Smooth muscle cell (in vitro differentiated cells): ENCODE measurements at regions not wholly inside any gene's neighbourhood (a gene's known extent, or its start where the extent isn't known, plus 50 kb on each side); places are given as distances from the start of the nearest gene placed in this dataset.

Source experiments
- DNase-seq: peaks from one replicate; lab custom pipeline; 2025; ENCODE audit not compliant: unreplicated experiment; lab: John Stamatoyannopoulos, UW
- H2AFZ ChIP-seq: fragments of 200-600 bp; sonication (generic); 2 replicates; pipeline ENCODE4 v1.6.0; 2016; ENCODE audit warnings: antibody characterized with exemption, low read depth, mild to moderate bottlenecking
- H3F3A ChIP-seq: fragments of 200-600 bp; sonication (generic); 2 replicates; pipeline ENCODE4 v1.6.0; 2017; ENCODE audit warnings: antibody characterized with exemption, low read depth
- H3K27ac ChIP-seq: fragments of 200-600 bp; sonication (generic); 2 replicates; pipeline ENCODE4 v1.5.1; 2016; ENCODE audit warnings: low read depth, mild to moderate bottlenecking
- H3K27me3 ChIP-seq: fragments of 200-600 bp; sonication (generic); 2 replicates; pipeline ENCODE4 v1.6.1; 2016; ENCODE audit warnings: low read depth, mild to moderate bottlenecking
- H3K36me3 ChIP-seq: fragments of 200-600 bp; sonication (generic); 2 replicates; pipeline ENCODE4 v1.5.1; 2016; ENCODE audit warnings: low read depth
- H3K4me1 ChIP-seq: fragments of 200-600 bp; sonication (generic); 2 replicates; pipeline ENCODE4 v1.5.1; 2016; ENCODE audit warnings: low read depth
- H3K4me2 ChIP-seq: fragments of 200-600 bp; sonication (generic); 2 replicates; pipeline ENCODE4 v1.6.0; 2016; ENCODE audit warnings: mild to moderate bottlenecking
- H3K4me3 ChIP-seq: fragments of 200-600 bp; sonication (generic); 2 replicates; pipeline ENCODE4 v1.5.1; 2016; ENCODE audit warnings: mild to moderate bottlenecking
- H3K79me2 ChIP-seq: fragments of 200-600 bp; sonication (generic); 2 replicates; pipeline ENCODE4 v1.6.0; 2016; ENCODE audit warnings: low read depth, mild to moderate bottlenecking
- H3K9ac ChIP-seq: fragments of 200-600 bp; sonication (generic); 2 replicates; pipeline ENCODE4 v1.6.0; 2016; ENCODE audit warnings: low read depth
- H3K9me3 ChIP-seq: fragments of 200-600 bp; sonication (generic); replicated peaks from 2 replicates; pipeline ENCODE4 v1.5.1; 2016; ENCODE audit warnings: low read depth
- H4K20me1 ChIP-seq: fragments of 200-600 bp; sonication (generic); 2 replicates; pipeline ENCODE4 v1.6.0; 2016; ENCODE audit warnings: low read depth
- CTCF ChIP-seq: fragments of 200-600 bp; sonication (generic); IDR thresholded peaks from 2 replicates; pipeline ENCODE4 v1.5.1; 2017; ENCODE audit warnings: borderline replicate concordance, mild to moderate bottlenecking, antibody characterized with exemption; ENCODE audit not compliant: insufficient read depth, poor library complexity, severe bottlenecking
- WGBS: methylation state at CpG from one replicate; pipeline ENCODE4 v1.1.7; 2016; ENCODE audit warnings: low lambda C conversion rate; 5-methylcytosine and 5-hydroxymethylcytosine counted together

- Histone ChIP-seq H3K4me1 (no peaks in the 10 kb centered on the region), H2AFZ (no peak overlapping the region), H3K9me3 (no peaks in the 10 kb centered on the region), H3K4me3 (no peak overlapping the region), H3K36me3 (no peaks in the 10 kb centered on the region), H4K20me1 (no peaks in the 10 kb centered on the region), H3K9ac (no peak overlapping the region), H3K27me3 (peaks cover 47% of the 10 kb centered on the region), H3K27ac (no peak overlapping the region), H3K79me2 (no peaks in the 10 kb centered on the region), H3K4me2 (no peak overlapping the region), H3F3A (no peaks in the 10 kb centered on the region)
- 27% methylated on average over 4 of the region's 4 CpGs for WGBS
- TF ChIP-seq CTCF, result peak; percentile 15
- no peak for DNase-seq
Observed at GRCh38 chr22:22709719-22710445, 65.5 kb downstream of the GGTLC2 start.

GRCh38 chr22:22710719-22711531 lies 66.5 kb downstream of the GGTLC2 start:
- peaks cover 53% of the 10 kb centered on the region for H3K27me3 ChIP-seq
- H3K36me3 ChIP-seq, result no peaks in the 10 kb centered on the region
- H3K4me1 ChIP-seq, result no peaks in the 10 kb centered on the region
- 34% methylated on average over 11 of the region's 11 CpGs for WGBS
- H3K4me2 ChIP-seq, result no peak overlapping the region
- H4K20me1 ChIP-seq, result no peaks in the 10 kb centered on the region
- H3K4me3 ChIP-seq, result no peak overlapping the region
- H3K9me3 ChIP-seq, result no peaks in the 10 kb centered on the region
- H3F3A ChIP-seq, result no peaks in the 10 kb centered on the region
- no peak overlapping the region for H2AFZ ChIP-seq
- H3K27ac ChIP-seq, result no peak overlapping the region
- DNase-seq, result peak; percentile 5
- TF ChIP-seq CTCF, result peak; percentile 95
- H3K9ac ChIP-seq, result no peak overlapping the region
- no peaks in the 10 kb centered on the region for H3K79me2 ChIP-seq

GRCh38 chr22:22711532-22711913 lies 67.1 kb downstream of the GGTLC2 start:
- no peak for DNase-seq
- 79% methylated on average over 5 of the region's 5 CpGs for WGBS
- Histone ChIP-seq H4K20me1 (no peaks in the 10 kb centered on the region), H3K4me2 (no peak overlapping the region), H3K79me2 (no peaks in the 10 kb centered on the region), H3K27me3 (peaks cover 53% of the 10 kb centered on the region), H2AFZ (no peak overlapping the region), H3K4me1 (no peaks in the 10 kb centered on the region), H3K27ac (no peak overlapping the region), H3F3A (no peaks in the 10 kb centered on the region), H3K9me3 (no peaks in the 10 kb centered on the region), H3K4me3 (no peak overlapping the region), H3K9ac (no peak overlapping the region), H3K36me3 (no peaks in the 10 kb centered on the region)
- no peak for TF ChIP-seq CTCF
